Lower leg skin (tissue), 4 donors: ENCODE measurements at regions not wholly inside any gene's neighbourhood (a gene's known extent, or its start where the extent isn't known, plus 50 kb on each side); places are given as distances from the start of the nearest gene placed in this dataset.
A peak's percentile ranks its signal among the peaks of the same experiment; 100 is the strongest.

Experiments used
- DNase-seq, 2 donors: peaks; one replicate each; pipeline ENCODE4 v3.0.0-alpha.2; 2019; ENCODE audit warnings: low spot score in 2 of 2
- H3K4me3 ChIP-seq: fragments of 200-600 bp; sonication (generic); 2 replicates; pipeline ENCODE4 v1.5.1; 2017; ENCODE audit warnings: mild to moderate bottlenecking, low read depth; ENCODE audit not compliant: poor library complexity, severe bottlenecking
- POLR2A ChIP-seq, 2 donors: fragments of 450-650 bp; IDR thresholded peaks; one replicate each; pipeline ENCODE4 v1.6.1; 2016 to 2017; ENCODE audit warnings: antibody characterized with exemption in 2 of 2, mild to moderate bottlenecking in 1 of 2, moderate library complexity in 1 of 2
- WGBS, 2 donors: methylation state at CpG; one replicate each; pipeline ENCODE4 v1.1.5; 2018; 5-methylcytosine and 5-hydroxymethylcytosine counted together
- intact Hi-C: fragments of 100-400 bp; cut with DNase I; formaldehyde crosslinking; loops from one replicate; pipeline ENCODE4 v1.15.0; 2023; ENCODE audit warnings: low total_unique reads
- TF ChIP-seq, protein P1 (sequence below), 3 donors: fragments of 450-650 bp; IDR thresholded peaks; one replicate each; pipeline ENCODE4 v1.5.1; 2016; ENCODE audit warnings: antibody characterized with exemption in 3 of 3, mild to moderate bottlenecking in 3 of 3, moderate library complexity in 2 of 3

DNA sequence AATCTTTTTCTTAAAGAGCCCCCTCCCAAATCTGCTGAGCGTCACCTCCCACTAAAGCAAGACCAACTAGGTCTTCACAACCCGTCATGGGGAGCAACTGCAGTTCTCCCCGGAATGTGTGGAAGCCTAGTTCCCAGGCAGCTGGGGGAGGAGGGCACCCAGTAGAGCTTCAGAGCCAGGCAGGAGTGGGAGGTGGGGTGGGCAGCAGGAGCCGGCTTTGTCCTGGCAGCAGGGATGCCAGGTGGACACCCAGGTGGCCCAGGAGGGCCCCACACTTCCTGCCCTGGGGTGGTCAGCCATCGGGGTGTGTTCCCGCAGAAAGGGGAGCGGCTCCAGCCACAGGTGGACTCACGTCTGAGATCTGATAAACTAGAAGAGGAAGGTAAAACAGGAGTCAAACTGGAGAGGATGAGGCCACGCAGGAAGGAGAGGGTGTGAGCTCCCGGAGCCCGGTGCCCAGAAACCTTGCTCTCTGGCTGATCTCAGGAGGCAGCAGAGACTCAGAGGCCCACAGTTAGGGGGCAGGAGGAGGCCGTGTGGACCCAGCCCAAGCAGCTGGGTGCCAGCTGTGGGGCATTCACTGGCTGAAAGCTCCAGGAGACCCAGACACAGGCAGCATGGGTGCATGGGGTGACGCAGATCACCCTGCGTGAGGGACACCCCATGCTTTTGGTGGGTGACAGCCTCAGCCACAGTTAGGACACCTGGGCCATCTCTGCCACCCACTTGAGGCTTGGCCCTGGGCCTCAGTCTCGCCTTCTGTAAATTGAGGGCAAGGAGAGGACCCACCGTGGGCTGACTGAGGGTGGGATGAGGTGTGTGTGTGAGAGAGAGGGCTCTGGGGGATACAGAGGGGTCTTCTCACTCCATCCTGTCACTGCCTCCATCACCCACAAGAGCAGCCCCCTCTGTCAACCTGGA is 260.8 kb upstream of the TNRC6C start:
- DNase-seq: peak in 1 of 2 donors; percentile 71
- no peak overlapping the region for H3K4me3 ChIP-seq
- intact Hi-C loops: no loop called here
- TF ChIP-seq POLR2A (IDR thresholded peaks at IDR 0.05): no peak
- TF ChIP-seq, protein P1, sequence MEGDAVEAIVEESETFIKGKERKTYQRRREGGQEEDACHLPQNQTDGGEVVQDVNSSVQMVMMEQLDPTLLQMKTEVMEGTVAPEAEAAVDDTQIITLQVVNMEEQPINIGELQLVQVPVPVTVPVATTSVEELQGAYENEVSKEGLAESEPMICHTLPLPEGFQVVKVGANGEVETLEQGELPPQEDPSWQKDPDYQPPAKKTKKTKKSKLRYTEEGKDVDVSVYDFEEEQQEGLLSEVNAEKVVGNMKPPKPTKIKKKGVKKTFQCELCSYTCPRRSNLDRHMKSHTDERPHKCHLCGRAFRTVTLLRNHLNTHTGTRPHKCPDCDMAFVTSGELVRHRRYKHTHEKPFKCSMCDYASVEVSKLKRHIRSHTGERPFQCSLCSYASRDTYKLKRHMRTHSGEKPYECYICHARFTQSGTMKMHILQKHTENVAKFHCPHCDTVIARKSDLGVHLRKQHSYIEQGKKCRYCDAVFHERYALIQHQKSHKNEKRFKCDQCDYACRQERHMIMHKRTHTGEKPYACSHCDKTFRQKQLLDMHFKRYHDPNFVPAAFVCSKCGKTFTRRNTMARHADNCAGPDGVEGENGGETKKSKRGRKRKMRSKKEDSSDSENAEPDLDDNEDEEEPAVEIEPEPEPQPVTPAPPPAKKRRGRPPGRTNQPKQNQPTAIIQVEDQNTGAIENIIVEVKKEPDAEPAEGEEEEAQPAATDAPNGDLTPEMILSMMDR (IDR thresholded peaks at IDR 0.05): no peak
- WGBS, 2 donors: 81 to 82% methylated on average over 16 of the region's 16 CpGs

DNA sequence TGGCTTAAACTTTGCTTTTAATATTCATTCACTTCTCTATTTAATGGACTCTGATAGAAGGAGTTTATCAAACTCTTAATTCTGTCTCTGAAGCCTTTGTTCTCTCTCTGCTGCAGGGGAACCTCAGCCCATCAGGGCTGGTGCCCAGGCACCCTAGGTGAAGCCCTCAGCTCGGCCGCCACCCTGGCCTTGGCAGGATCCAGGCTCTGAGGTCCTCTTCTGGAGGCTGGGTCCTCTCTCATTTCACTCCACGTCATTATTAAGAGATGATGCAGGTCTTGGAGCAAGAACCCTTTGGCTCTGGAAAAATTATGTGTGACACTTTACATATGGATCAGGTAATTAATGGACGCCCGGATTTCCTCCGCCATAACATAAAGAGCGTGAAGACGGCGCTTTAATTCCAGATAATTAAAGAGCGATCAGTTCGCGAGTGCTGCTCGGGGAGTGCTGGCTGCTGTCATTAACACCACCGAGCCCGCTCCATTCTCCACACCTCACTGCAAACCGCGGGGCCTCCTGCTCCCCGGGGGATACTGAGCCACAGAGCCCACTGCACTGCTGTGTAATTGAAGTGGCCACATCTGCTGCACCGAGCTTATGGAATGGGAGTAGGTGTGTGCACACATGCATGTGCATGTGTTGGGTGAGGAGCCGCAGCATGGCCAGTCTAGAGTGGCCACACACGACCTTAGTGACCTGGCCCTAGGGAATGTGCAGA is 259.4 kb upstream of the TNRC6C start:
- intact Hi-C loops: no loop called here

DNA sequence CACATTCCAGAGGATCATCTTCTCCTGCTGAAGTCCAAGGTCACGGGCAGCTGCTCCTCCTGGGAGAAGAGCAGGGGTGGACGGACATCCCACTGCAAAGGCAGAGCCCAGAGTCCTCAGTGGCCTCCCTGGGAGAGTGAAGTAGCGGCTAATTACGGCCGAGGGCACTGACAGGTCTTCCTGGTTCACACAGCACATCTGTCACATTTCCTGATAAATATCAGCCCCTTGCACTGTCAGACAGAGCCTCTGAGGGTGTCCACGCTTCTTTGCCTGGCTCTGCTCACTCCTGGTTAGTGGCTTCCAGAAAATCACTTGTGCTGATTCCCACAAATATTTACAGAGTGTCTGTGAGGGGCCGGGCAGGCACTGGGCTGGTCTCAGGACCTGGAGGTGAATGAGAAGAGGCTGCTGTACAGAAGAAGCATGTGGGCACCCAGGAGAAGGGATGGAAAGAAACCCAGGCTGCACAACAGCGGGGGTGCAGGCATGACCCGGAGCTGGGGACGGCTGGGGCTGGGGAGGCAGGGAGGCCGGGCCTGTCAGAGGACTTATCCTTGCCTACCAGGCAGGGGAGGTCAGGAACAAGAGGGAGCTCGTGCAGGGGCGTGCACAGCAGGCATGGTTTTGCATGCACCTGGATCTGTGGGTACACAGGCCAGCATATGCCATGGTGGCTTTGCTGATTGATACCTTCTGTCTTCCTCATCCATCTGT is 258.2 kb upstream of the TNRC6C start:
- intact Hi-C loops: no loop called here
- WGBS, 2 donors: 69 to 81% methylated on average over 13 of the region's 13 CpGs
- no peak overlapping the region for H3K4me3 ChIP-seq
- TF ChIP-seq POLR2A (IDR thresholded peaks at IDR 0.05): no peak
- TF ChIP-seq, protein P1 (IDR thresholded peaks at IDR 0.05): no peak
- peak in 1 of 2 donors; percentile 77 for DNase-seq

More for the DNA sequence above, 259.4 kb upstream of the TNRC6C start:
- no peak for TF ChIP-seq POLR2A (IDR thresholded peaks at IDR 0.05)
- TF ChIP-seq, protein P1 (IDR thresholded peaks at IDR 0.05): no peak
- H3K4me3 ChIP-seq: no peak overlapping the region
- WGBS, 2 donors: 88 to 89% methylated on average over 19 to 21 of the region's 21 CpGs
- DNase-seq: peak in 1 of 2 donors; percentile 61

DNA sequence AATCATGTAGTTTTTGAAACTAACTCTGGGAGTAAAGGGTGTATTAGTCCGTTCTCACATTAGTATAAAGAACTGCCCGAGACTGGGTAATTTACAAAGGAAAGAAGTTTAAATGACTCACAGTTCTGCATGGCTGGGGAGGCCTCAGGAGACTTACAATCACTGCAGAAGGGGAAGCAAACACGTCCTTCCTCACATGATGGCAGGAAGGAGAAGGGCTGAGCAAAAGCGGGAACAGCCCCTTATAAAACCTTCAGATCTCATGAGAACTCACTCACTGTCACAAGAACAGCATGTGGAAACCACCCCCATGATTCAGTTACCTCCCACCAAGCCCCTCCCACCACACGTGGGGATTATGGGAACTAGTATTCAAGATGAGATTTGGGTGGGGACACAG is 256.5 kb upstream of the TNRC6C start:
- WGBS, 2 donors: 67 to 71% methylated on average over 5 of the region's 5 CpGs
- TF ChIP-seq POLR2A (IDR thresholded peaks at IDR 0.05): no peak
- TF ChIP-seq, protein P1 (IDR thresholded peaks at IDR 0.05): no peak
- peak in 1 of 2 donors; percentile 37 for DNase-seq
- intact Hi-C loops: no loop called here
- H3K4me3 ChIP-seq: no peak overlapping the region

DNA sequence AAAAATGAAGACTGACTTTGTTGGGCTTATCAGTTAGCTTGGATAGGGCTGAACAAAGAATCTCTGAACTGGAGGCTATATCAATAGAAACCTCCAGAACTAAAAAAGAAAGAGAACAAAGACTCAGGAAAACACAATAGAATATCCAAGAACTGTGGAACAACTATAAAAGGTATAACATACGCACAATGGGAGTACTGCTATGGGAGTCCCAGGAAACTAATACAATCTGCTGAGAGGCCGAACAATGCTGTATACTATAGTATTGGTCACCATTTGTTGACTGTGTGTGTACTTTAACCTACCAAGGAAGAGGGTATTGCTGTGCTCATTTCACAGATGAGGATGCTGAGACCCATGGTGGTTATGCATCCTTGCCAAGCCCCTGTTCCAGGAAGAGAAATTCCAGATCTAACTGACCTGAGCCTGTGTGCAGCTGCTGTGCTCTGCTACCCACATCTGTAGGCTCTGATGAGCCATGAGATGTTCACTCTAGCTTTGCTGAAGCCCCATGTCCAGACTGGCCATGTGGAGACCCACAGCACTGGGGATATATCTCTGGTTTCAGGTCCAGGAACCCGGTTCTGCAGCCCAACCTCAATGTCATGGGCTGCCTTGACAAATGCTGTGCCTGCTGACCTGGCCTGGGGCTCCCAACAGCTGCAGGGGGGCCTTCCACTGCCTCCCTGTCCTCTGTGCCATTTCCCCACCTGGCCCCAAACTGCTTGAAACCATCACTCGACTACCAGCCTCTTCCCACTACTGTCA is 254.3 kb upstream of the TNRC6C start:
- DNase-seq: peak in 1 of 2 donors; percentile 29
- TF ChIP-seq, protein P1 (IDR thresholded peaks at IDR 0.05): no peak
- no peak for TF ChIP-seq POLR2A (IDR thresholded peaks at IDR 0.05)
- intact Hi-C loops: no loop called here
- WGBS, 2 donors: 82% methylated on average over 4 of the region's 4 CpGs
- no peak overlapping the region for H3K4me3 ChIP-seq
